Hepatocyte (in vitro differentiated cells): ENCODE measurements at regions not wholly inside any gene's neighbourhood (a gene's known extent, or its start where the extent isn't known, plus 50 kb on each side); places are given as distances from the start of the nearest gene placed in this dataset.
"Not testable (repeated sequence)": the region's sequence is repeated elsewhere in the genome, so short reads cannot be mapped to it uniquely, and the experiment has no call there.

Experiments
- DNase-seq: peaks from one replicate; pipeline ENCODE4 v3.0.0-alpha.2; 2016; ENCODE audit warnings: low spot score
- H2AFZ ChIP-seq: fragments of 200-600 bp; sonication (generic); 2 replicates; pipeline ENCODE4 v1.6.0; 2016; ENCODE audit warnings: antibody characterized with exemption, mild to moderate bottlenecking
- H3K27ac ChIP-seq: fragments of 200-600 bp; sonication (generic); 2 replicates; pipeline ENCODE4 v1.5.1; 2016; ENCODE audit warnings: mild to moderate bottlenecking
- H3K27me3 ChIP-seq: fragments of 200-600 bp; sonication (generic); 2 replicates; pipeline ENCODE4 v1.6.1; 2016
- H3K36me3 ChIP-seq: fragments of 200-600 bp; sonication (generic); replicated peaks from 2 replicates; pipeline ENCODE4 v1.5.1; 2016; ENCODE audit warnings: low read depth; ENCODE audit not compliant: insufficient read depth
- H3K4me1 ChIP-seq: fragments of 200-600 bp; sonication (generic); 2 replicates; pipeline ENCODE4 v1.5.1; 2016; ENCODE audit warnings: mild to moderate bottlenecking, moderate library complexity; ENCODE audit not compliant: insufficient read depth
- H3K4me2 ChIP-seq: fragments of 200-600 bp; sonication (generic); 2 replicates; pipeline ENCODE4 v1.6.0; 2016
- H3K4me3 ChIP-seq: fragments of 200-600 bp; sonication (generic); 2 replicates; pipeline ENCODE4 v1.5.1; 2016; ENCODE audit warnings: mild to moderate bottlenecking
- H3K79me2 ChIP-seq: fragments of 200-600 bp; sonication (generic); 2 replicates; pipeline ENCODE4 v1.6.0; 2017; ENCODE audit warnings: mild to moderate bottlenecking
- H3K9me2 ChIP-seq: fragments of 200-600 bp; sonication (generic); replicated peaks from 2 replicates; pipeline ENCODE4 v1.6.0; 2017; ENCODE audit warnings: mild to moderate bottlenecking; ENCODE audit not compliant: insufficient read depth
- H3K9me3 ChIP-seq: fragments of 200-600 bp; sonication (generic); 2 replicates; pipeline ENCODE4 v1.5.1; 2016; ENCODE audit warnings: low read depth, mild to moderate bottlenecking
- H4K20me1 ChIP-seq: fragments of 200-600 bp; sonication (generic); 2 replicates; pipeline ENCODE4 v1.6.0; 2016; ENCODE audit warnings: mild to moderate bottlenecking; ENCODE audit not compliant: insufficient read depth, poor library complexity, severe bottlenecking
- CTCF ChIP-seq: fragments of 200-600 bp; sonication (generic); IDR thresholded peaks from 2 replicates; pipeline ENCODE4 v1.5.1; 2016; ENCODE audit warnings: antibody characterized with exemption, mild to moderate bottlenecking; ENCODE audit not compliant: poor library complexity
- EZH2 ChIP-seq: fragments of 200-600 bp; sonication (generic); IDR thresholded peaks from 2 replicates; pipeline ENCODE4 v1.6.1; 2016; ENCODE audit warnings: antibody characterized with exemption, mild to moderate bottlenecking, borderline replicate concordance
- EZH2phosphoT487 ChIP-seq: fragments of 200-600 bp; sonication (generic); IDR thresholded peaks from one replicate; pipeline ENCODE4 v1.6.1; 2018; ENCODE audit warnings: antibody characterized with exemption, mild to moderate bottlenecking, low read depth, moderate library complexity; ENCODE audit not compliant: unreplicated experiment, severe bottlenecking
- WGBS: methylation state at CpG from one replicate; pipeline ENCODE4 v1.1.6; 2016; ENCODE audit warnings: low lambda C conversion rate; ENCODE audit errors: missing lambda C conversion rate; 5-methylcytosine and 5-hydroxymethylcytosine counted together

GRCh38 chr14:106129274-106129673 lies 602.9 kb downstream of the TMEM121 start:
- no peak overlapping the region for H3K4me2 ChIP-seq

GRCh38 chr14:106129904-106130661 lies 603.7 kb downstream of the TMEM121 start:
- not testable (repeated sequence) for H3K4me2 ChIP-seq, H3K9me3 ChIP-seq, H3K27ac ChIP-seq, H2AFZ ChIP-seq, H3K27me3 ChIP-seq, H3K36me3 ChIP-seq, H4K20me1 ChIP-seq, DNase-seq, H3K4me3 ChIP-seq, H3K79me2 ChIP-seq, H3K9me2 ChIP-seq, H3K4me1 ChIP-seq
- WGBS, result 52% methylated on average over 8 of the region's 8 CpGs

More at GRCh38 chr14:106129274-106129673, 602.9 kb downstream of the TMEM121 start:
- Histone ChIP-seq H4K20me1 (no peaks in the 10 kb centered on the region), H3K4me3 (no peak overlapping the region), H3K9me2 (no peaks in the 10 kb centered on the region), H3K36me3 (no peaks in the 10 kb centered on the region), H3K4me1 (no peaks in the 10 kb centered on the region), H3K27me3 (no peaks in the 10 kb centered on the region), H2AFZ (no peak overlapping the region), H3K27ac (no peak overlapping the region), H3K9me3 (no peaks in the 10 kb centered on the region), H3K79me2 (no peaks in the 10 kb centered on the region)
- no peak for TF ChIP-seq CTCF
- no peak for TF ChIP-seq EZH2phosphoT487
- TF ChIP-seq EZH2, result no peak
- 70% methylated on average over 5 of the region's 5 CpGs for WGBS
- DNase-seq, result no peak

- not testable (repeated sequence) for H3K4me1 ChIP-seq, H3K36me3 ChIP-seq, H2AFZ ChIP-seq, DNase-seq, H3K27me3 ChIP-seq, H4K20me1 ChIP-seq, H3K4me2 ChIP-seq, H3K4me3 ChIP-seq, H3K27ac ChIP-seq, H3K9me2 ChIP-seq, H3K9me3 ChIP-seq, H3K79me2 ChIP-seq
- WGBS, result 23% methylated on average over 2 of the region's 2 CpGs
Observed at GRCh38 chr14:106133126-106133525, 606.7 kb downstream of the TMEM121 start.

- no peak for TF ChIP-seq EZH2phosphoT487
- no peak for TF ChIP-seq CTCF
- TF ChIP-seq EZH2, result no peak
- no peak overlapping the region for H3K4me3 ChIP-seq
- H3K27ac ChIP-seq, result no peak overlapping the region
- no peak overlapping the region for H3K4me2 ChIP-seq
- no peaks in the 10 kb centered on the region for H3K9me3 ChIP-seq
- H4K20me1 ChIP-seq, result no peaks in the 10 kb centered on the region
- H3K36me3 ChIP-seq, result no peaks in the 10 kb centered on the region
- no peaks in the 10 kb centered on the region for H3K27me3 ChIP-seq
- H3K79me2 ChIP-seq, result no peaks in the 10 kb centered on the region
- no peak for DNase-seq
- no peaks in the 10 kb centered on the region for H3K9me2 ChIP-seq
- no peaks in the 10 kb centered on the region for H3K4me1 ChIP-seq
- WGBS, result 47% methylated on average over 5 of the region's 5 CpGs
- H2AFZ ChIP-seq, result no peak overlapping the region
Observed at GRCh38 chr14:106134886-106135285, 608.5 kb downstream of the TMEM121 start.
